ENCODE measurements at regions not wholly inside any gene's neighbourhood (a gene's known extent, or its start where the extent isn't known, plus 50 kb on each side); places are given as distances from the start of the nearest gene placed in this dataset.

DNA sequence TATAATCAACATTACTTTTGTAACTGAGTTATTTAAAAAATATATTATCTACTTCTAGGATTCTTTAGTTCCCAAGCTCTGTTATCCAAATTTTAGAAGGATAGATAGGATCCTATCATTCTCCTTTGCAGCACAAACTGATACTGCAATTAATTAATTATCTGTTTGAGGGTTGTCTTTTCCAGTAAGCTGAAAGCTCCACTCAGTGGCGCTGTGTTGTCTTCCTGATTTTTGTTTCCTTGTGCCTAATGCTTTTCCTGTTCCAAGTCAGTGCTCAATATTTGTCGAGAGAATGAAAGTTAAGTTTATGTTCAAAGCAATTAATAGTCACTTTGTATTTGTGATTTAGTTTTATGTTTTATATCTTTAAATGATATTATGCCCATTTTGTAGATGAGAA, 107.4 kb upstream of the ANK2 start:
- ATAC-seq: no peak
- intact Hi-C loops (cut with DNase I): no loop called here

DNA sequence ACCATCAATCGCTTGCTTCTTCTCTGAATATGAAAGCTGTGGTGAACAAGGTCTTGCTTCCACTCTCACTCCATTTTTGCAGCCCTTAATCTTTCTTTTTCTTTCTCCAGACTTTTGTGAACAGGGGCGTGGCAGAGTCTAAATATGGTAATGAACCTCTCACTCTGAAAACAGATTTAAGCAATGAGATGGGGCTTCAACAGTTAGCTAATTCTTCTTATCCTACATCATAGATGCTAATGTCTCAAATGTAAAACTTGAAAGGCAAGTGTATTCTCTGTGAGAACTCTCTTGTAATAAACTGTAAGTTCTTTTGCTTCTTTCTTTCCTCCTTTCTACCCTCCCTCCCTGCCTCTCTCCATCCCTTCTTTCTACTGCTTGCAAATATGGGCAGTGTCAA, 106.5 kb upstream of the ANK2 start:
- ATAC-seq (no peak), DNase-seq (no peak)
- Histone ChIP-seq H3K27me3 (ENCODE audit: low read depth) (no peaks in the 10 kb centered on the region), H3K27ac (no peak overlapping the region), H3K36me3 (no peaks in the 10 kb centered on the region), H3K9me3 (no peaks in the 10 kb centered on the region), H3K4me1 (no peaks in the 10 kb centered on the region), H3K4me3 (no peak overlapping the region)
- TF ChIP-seq, protein P1, sequence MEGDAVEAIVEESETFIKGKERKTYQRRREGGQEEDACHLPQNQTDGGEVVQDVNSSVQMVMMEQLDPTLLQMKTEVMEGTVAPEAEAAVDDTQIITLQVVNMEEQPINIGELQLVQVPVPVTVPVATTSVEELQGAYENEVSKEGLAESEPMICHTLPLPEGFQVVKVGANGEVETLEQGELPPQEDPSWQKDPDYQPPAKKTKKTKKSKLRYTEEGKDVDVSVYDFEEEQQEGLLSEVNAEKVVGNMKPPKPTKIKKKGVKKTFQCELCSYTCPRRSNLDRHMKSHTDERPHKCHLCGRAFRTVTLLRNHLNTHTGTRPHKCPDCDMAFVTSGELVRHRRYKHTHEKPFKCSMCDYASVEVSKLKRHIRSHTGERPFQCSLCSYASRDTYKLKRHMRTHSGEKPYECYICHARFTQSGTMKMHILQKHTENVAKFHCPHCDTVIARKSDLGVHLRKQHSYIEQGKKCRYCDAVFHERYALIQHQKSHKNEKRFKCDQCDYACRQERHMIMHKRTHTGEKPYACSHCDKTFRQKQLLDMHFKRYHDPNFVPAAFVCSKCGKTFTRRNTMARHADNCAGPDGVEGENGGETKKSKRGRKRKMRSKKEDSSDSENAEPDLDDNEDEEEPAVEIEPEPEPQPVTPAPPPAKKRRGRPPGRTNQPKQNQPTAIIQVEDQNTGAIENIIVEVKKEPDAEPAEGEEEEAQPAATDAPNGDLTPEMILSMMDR (IDR thresholded peaks at IDR 0.05): no peak
- intact Hi-C loops (cut with DNase I): no loop called here

More for the DNA sequence above, 107.4 kb upstream of the ANK2 start:
- TF ChIP-seq, protein P1 (IDR thresholded peaks at IDR 0.05): no peak
- H3K9me3 ChIP-seq: no peaks in the 10 kb centered on the region
- no peaks in the 10 kb centered on the region for H3K4me1 ChIP-seq
- no peak overlapping the region for H3K27ac ChIP-seq
- no peaks in the 10 kb centered on the region for H3K36me3 ChIP-seq
- no peaks in the 10 kb centered on the region for H3K27me3 ChIP-seq (ENCODE audit: low read depth)
- DNase-seq: no peak
- no peak overlapping the region for H3K4me3 ChIP-seq

DNA sequence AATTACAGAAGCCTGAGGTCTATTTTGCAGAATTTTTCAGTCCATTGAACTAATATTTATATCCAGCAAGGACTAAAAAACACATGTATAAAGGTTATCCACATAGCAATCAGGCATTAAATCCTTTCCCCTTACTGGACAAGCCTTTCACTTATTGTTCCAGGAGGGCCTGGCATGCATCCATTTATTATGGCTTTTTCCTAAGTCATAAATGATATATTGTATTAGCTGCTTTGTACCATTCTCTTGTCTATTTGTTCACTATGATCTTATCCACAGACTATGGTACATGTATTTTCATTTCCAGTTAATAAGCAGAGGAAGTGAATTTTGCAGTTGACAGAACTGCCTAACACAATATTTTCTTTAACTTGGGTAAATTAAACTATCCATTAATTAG, 105.4 kb upstream of the ANK2 start:
- Histone ChIP-seq H3K4me1 (no peaks in the 10 kb centered on the region), H3K36me3 (no peaks in the 10 kb centered on the region), H3K27me3 (ENCODE audit: low read depth) (no peaks in the 10 kb centered on the region), H3K4me3 (no peak overlapping the region), H3K9me3 (no peaks in the 10 kb centered on the region), H3K27ac (no peak overlapping the region)
- ATAC-seq: no peak
- TF ChIP-seq, protein P1 (IDR thresholded peaks at IDR 0.05): no peak
- intact Hi-C loops (cut with DNase I): no loop called here
- DNase-seq: no peak

DNA sequence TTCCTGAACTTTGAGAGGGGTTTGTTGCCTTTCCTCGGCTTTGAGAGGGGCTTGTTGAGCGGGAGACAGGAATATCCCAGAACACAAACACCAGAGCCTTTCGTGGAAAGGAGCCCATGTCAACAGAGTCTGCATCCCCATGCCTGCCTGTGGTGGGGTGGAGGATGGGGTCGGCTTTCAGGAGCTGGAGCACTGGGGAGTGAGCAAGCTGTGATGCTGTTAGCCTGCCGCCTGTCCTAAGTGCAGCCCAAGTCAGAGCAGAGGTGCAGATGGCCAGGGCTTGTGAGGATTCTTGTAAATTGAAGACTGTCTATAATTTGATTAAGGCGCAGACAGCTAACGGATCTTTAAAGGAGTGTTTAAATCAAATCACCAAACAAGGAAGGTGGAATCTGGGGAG, 103.3 kb upstream of the ANK2 start:
- no peak for ATAC-seq
- DNase-seq: no peak
- H3K36me3 ChIP-seq: no peaks in the 10 kb centered on the region
- no peak overlapping the region for H3K4me3 ChIP-seq
- H3K27me3 ChIP-seq (ENCODE audit: low read depth): no peaks in the 10 kb centered on the region
- no peaks in the 10 kb centered on the region for H3K9me3 ChIP-seq
- no peak overlapping the region for H3K27ac ChIP-seq
- H3K4me1 ChIP-seq: no peaks in the 10 kb centered on the region
- intact Hi-C loops (cut with DNase I): no loop called here
- TF ChIP-seq, protein P1 (IDR thresholded peaks at IDR 0.05): no peak

DNA sequence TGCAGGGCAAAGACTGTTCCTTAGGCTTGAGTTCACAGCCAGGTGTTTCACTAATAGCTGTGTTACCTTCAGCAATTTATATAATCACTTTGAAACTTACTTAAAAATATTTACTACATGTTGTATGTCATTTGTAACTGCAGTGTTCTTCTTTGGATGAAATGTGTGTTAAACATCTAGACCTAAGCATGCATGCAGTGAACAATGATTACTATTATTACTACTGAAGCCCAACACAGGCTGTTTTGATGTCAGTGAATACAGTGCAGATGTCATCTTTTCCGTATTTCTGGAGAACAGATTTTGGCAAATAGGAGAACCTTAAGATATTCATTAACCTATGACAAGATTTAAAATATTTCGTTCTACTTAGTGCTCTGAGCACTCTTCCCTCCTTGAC, 101.8 kb upstream of the ANK2 start:
- intact Hi-C loops (cut with DNase I): no loop called here
- H3K27me3 ChIP-seq (ENCODE audit: low read depth): no peaks in the 10 kb centered on the region
- no peaks in the 10 kb centered on the region for H3K9me3 ChIP-seq
- no peak overlapping the region for H3K27ac ChIP-seq
- H3K4me3 ChIP-seq: no peak overlapping the region
- no peaks in the 10 kb centered on the region for H3K36me3 ChIP-seq
- no peak for ATAC-seq
- no peak for DNase-seq
- TF ChIP-seq, protein P1 (IDR thresholded peaks at IDR 0.05): no peak
- H3K4me1 ChIP-seq: no peaks in the 10 kb centered on the region

Data from lower lobe of right lung (tissue), 2 donors.